GM12878 (cell line): ENCODE measurements at regions not wholly inside any gene's neighbourhood (a gene's known extent, or its start where the extent isn't known, plus 50 kb on each side); places are given as distances from the start of the nearest gene placed in this dataset.

Source experiments
- ESRRA ChIP-seq: IDR thresholded peaks from 2 replicates; pipeline ENCODE4 v1.6.1; 2012; ENCODE audit warnings: mild to moderate bottlenecking, low read length, improper control_type of control experiment
- NBN ChIP-seq: fragments of 450-650 bp; IDR thresholded peaks from 2 replicates; pipeline ENCODE4 v1.6.1; 2016
- POLR2A ChIP-seq: IDR thresholded peaks from 2 replicates; pipeline ENCODE4 v1.6.1; 2011; ENCODE audit warnings: low read depth, mild to moderate bottlenecking, low read length
- SIN3A ChIP-seq: IDR thresholded peaks from 2 replicates; pipeline ENCODE4 v1.6.1; 2012; ENCODE audit warnings: low read depth, low read length, improper control_type of control experiment
- SPI1 ChIP-seq: IDR thresholded peaks from 2 replicates; pipeline ENCODE4 v1.6.1; 2011; ENCODE audit warnings: low read depth, mild to moderate bottlenecking, low read length, moderate library complexity, borderline replicate concordance; ENCODE audit not compliant: insufficient read depth
- TCF12 ChIP-seq: IDR thresholded peaks from 2 replicates; pipeline ENCODE4 v1.6.1; 2011; ENCODE audit warnings: low read depth, mild to moderate bottlenecking, low read length
- YY1 ChIP-seq: IDR thresholded peaks from 2 replicates; pipeline ENCODE4 v1.6.1; 2011; ENCODE audit warnings: low read depth, mild to moderate bottlenecking, low read length
- ZNF384 ChIP-seq: IDR thresholded peaks from 2 replicates; pipeline ENCODE4 v1.6.1; 2012; ENCODE audit warnings: low read depth, mild to moderate bottlenecking, low read length, improper control_type of control experiment, borderline replicate concordance
- TF ChIP-seq, protein P1 (sequence below): fragments of 150-350 bp; IDR thresholded peaks from 2 replicates; pipeline ENCODE4 v1.6.1; 2016; ENCODE audit warnings: low read depth, low read length
- TF ChIP-seq, protein P2 (sequence below): fragments of 450-650 bp; IDR thresholded peaks from 2 replicates; pipeline ENCODE4 v1.6.1; 2017; ENCODE audit warnings: borderline replicate concordance
- TF ChIP-seq, protein P3 (sequence below), 3 experiments: IDR thresholded peaks in 2 of 3; conservative IDR thresholded peaks in 1 of 3; 2 replicates each; pipeline ENCODE4 v1.5.1; 2011; ENCODE audit warnings: low read depth in 3 of 3, low read length in 3 of 3, mild to moderate bottlenecking in 3 of 3, control low read depth in 2 of 3, moderate library complexity in 2 of 3, inconsistent platforms in 1 of 3, mixed read lengths in 1 of 3; ENCODE audit not compliant: control insufficient read depth in 2 of 3, insufficient read depth in 1 of 3; ENCODE audit errors: extremely low read depth in 1 of 3
- TF ChIP-seq, protein P4 (sequence below): IDR thresholded peaks from 2 replicates; pipeline ENCODE4 v1.6.1; 2012; ENCODE audit warnings: mild to moderate bottlenecking, low read depth, low read length

DNA sequence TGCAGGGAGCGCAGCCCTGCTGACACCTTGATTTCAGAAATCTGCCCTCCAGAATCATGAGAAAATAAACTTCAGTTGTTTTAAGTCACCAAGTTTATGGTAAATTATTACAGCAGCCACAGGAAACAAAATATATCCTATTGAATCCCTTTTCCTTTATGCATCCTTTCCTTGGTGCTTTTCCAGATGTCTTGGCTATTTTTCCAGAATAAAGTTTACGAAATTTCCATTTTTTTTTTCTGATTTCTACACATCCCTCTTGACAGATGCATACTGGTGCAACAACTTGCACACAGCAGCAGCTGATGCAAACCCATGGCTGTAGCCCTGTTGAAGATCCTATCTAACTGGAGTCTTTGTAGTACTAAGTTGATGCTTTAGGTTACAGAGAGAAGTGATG is 111.1 kb upstream of the KCNE2 start:
- TF ChIP-seq, protein P1, sequence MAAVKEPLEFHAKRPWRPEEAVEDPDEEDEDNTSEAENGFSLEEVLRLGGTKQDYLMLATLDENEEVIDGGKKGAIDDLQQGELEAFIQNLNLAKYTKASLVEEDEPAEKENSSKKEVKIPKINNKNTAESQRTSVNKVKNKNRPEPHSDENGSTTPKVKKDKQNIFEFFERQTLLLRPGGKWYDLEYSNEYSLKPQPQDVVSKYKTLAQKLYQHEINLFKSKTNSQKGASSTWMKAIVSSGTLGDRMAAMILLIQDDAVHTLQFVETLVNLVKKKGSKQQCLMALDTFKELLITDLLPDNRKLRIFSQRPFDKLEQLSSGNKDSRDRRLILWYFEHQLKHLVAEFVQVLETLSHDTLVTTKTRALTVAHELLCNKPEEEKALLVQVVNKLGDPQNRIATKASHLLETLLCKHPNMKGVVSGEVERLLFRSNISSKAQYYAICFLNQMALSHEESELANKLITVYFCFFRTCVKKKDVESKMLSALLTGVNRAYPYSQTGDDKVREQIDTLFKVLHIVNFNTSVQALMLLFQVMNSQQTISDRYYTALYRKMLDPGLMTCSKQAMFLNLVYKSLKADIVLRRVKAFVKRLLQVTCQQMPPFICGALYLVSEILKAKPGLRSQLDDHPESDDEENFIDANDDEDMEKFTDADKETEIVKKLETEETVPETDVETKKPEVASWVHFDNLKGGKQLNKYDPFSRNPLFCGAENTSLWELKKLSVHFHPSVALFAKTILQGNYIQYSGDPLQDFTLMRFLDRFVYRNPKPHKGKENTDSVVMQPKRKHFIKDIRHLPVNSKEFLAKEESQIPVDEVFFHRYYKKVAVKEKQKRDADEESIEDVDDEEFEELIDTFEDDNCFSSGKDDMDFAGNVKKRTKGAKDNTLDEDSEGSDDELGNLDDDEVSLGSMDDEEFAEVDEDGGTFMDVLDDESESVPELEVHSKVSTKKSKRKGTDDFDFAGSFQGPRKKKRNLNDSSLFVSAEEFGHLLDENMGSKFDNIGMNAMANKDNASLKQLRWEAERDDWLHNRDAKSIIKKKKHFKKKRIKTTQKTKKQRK: no peak
- no peak for TF ChIP-seq YY1
- no peak for TF ChIP-seq POLR2A
- no peak for TF ChIP-seq TCF12
- no peak for TF ChIP-seq NBN
- TF ChIP-seq SIN3A: no peak
- TF ChIP-seq, protein P2, sequence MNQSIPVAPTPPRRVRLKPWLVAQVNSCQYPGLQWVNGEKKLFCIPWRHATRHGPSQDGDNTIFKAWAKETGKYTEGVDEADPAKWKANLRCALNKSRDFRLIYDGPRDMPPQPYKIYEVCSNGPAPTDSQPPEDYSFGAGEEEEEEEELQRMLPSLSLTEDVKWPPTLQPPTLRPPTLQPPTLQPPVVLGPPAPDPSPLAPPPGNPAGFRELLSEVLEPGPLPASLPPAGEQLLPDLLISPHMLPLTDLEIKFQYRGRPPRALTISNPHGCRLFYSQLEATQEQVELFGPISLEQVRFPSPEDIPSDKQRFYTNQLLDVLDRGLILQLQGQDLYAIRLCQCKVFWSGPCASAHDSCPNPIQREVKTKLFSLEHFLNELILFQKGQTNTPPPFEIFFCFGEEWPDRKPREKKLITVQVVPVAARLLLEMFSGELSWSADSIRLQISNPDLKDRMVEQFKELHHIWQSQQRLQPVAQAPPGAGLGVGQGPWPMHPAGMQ: no peak
- TF ChIP-seq, protein P3, sequence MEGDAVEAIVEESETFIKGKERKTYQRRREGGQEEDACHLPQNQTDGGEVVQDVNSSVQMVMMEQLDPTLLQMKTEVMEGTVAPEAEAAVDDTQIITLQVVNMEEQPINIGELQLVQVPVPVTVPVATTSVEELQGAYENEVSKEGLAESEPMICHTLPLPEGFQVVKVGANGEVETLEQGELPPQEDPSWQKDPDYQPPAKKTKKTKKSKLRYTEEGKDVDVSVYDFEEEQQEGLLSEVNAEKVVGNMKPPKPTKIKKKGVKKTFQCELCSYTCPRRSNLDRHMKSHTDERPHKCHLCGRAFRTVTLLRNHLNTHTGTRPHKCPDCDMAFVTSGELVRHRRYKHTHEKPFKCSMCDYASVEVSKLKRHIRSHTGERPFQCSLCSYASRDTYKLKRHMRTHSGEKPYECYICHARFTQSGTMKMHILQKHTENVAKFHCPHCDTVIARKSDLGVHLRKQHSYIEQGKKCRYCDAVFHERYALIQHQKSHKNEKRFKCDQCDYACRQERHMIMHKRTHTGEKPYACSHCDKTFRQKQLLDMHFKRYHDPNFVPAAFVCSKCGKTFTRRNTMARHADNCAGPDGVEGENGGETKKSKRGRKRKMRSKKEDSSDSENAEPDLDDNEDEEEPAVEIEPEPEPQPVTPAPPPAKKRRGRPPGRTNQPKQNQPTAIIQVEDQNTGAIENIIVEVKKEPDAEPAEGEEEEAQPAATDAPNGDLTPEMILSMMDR (IDR thresholded peaks at IDR 0.05 in 2 of 3, conservative IDR thresholded peaks at IDR 0.05 in 1 of 3; ENCODE audit: control insufficient read depth in 2 of 3, extremely low read depth in 1 of 3, insufficient read depth in 1 of 3, low read depth in 3 of 3, low read length in 3 of 3): no peak
- no peak for TF ChIP-seq SPI1
- TF ChIP-seq ZNF384: no peak
- no peak for TF ChIP-seq ESRRA
- TF ChIP-seq, protein P4, sequence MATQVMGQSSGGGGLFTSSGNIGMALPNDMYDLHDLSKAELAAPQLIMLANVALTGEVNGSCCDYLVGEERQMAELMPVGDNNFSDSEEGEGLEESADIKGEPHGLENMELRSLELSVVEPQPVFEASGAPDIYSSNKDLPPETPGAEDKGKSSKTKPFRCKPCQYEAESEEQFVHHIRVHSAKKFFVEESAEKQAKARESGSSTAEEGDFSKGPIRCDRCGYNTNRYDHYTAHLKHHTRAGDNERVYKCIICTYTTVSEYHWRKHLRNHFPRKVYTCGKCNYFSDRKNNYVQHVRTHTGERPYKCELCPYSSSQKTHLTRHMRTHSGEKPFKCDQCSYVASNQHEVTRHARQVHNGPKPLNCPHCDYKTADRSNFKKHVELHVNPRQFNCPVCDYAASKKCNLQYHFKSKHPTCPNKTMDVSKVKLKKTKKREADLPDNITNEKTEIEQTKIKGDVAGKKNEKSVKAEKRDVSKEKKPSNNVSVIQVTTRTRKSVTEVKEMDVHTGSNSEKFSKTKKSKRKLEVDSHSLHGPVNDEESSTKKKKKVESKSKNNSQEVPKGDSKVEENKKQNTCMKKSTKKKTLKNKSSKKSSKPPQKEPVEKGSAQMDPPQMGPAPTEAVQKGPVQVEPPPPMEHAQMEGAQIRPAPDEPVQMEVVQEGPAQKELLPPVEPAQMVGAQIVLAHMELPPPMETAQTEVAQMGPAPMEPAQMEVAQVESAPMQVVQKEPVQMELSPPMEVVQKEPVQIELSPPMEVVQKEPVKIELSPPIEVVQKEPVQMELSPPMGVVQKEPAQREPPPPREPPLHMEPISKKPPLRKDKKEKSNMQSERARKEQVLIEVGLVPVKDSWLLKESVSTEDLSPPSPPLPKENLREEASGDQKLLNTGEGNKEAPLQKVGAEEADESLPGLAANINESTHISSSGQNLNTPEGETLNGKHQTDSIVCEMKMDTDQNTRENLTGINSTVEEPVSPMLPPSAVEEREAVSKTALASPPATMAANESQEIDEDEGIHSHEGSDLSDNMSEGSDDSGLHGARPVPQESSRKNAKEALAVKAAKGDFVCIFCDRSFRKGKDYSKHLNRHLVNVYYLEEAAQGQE: no peak
